WERI-Rb-1 (cell line): ENCODE measurements at regions not wholly inside any gene's neighbourhood (a gene's known extent, or its start where the extent isn't known, plus 50 kb on each side); places are given as distances from the start of the nearest gene placed in this dataset.

Experiments
- DNase-seq: peaks from one replicate; pipeline ENCODE4 v3.0.0-alpha.2; 2020
- H3K27ac ChIP-seq: fragments of 250-450 bp; sonication (Bioruptor Pico); 2 replicates; pipeline ENCODE4 v1.5.1; 2020; ENCODE audit warnings: mild to moderate bottlenecking, moderate library complexity
- H3K27me3 ChIP-seq: fragments of 250-450 bp; sonication (Bioruptor Pico); 2 replicates; pipeline ENCODE4 v1.5.1; 2021; ENCODE audit warnings: mild to moderate bottlenecking, low read depth, moderate library complexity; ENCODE audit not compliant: insufficient read depth, severe bottlenecking
- H3K36me3 ChIP-seq: fragments of 250-450 bp; sonication (Bioruptor Pico); 2 replicates; pipeline ENCODE4 v1.5.1; 2020; ENCODE audit warnings: mild to moderate bottlenecking, moderate library complexity
- H3K4me3 ChIP-seq: 2 replicates; pipeline ENCODE4 v1.5.1; 2011; ENCODE audit warnings: low read depth, mild to moderate bottlenecking, control low read depth, low read length
- H3K9me3 ChIP-seq: fragments of 250-450 bp; sonication (Bioruptor Pico); 2 replicates; pipeline ENCODE4 v1.5.1; 2021; ENCODE audit warnings: mild to moderate bottlenecking, moderate library complexity; ENCODE audit not compliant: severe bottlenecking
- CTCF ChIP-seq: IDR thresholded peaks from 2 replicates; pipeline ENCODE4 v1.5.1; 2011; ENCODE audit warnings: low read depth, mild to moderate bottlenecking, control low read depth, inconsistent platforms, low read length

- no peaks in the 10 kb centered on the region for H3K36me3 ChIP-seq
- no peak for TF ChIP-seq CTCF
- H3K9me3 ChIP-seq = no peaks in the 10 kb centered on the region
- no peak overlapping the region for H3K4me3 ChIP-seq
- H3K27ac ChIP-seq = no peak overlapping the region
- H3K27me3 ChIP-seq = no peaks in the 10 kb centered on the region
- DNase-seq = no peak
Measured at GRCh38 chr1:185627761-185628501, 106.3 kb upstream of the HMCN1 start.

- Histone ChIP-seq H3K36me3 (no peaks in the 10 kb centered on the region), H3K27me3 (no peaks in the 10 kb centered on the region), H3K4me3 (no peak overlapping the region), H3K9me3 (no peaks in the 10 kb centered on the region), H3K27ac (no peak overlapping the region)
- DNase-seq = no peak
- TF ChIP-seq CTCF = no peak
Measured at GRCh38 chr1:185627171-185627570, 107.0 kb upstream of the HMCN1 start.

- no peaks in the 10 kb centered on the region for H3K36me3 ChIP-seq
- no peak overlapping the region for H3K27ac ChIP-seq
- no peaks in the 10 kb centered on the region for H3K9me3 ChIP-seq
- no peak for TF ChIP-seq CTCF
- DNase-seq = no peak
- no peak overlapping the region for H3K4me3 ChIP-seq
- no peaks in the 10 kb centered on the region for H3K27me3 ChIP-seq
Measured at GRCh38 chr1:185626344-185626743, 107.8 kb upstream of the HMCN1 start.

- H3K36me3 ChIP-seq = no peaks in the 10 kb centered on the region
- no peak for DNase-seq
- H3K4me3 ChIP-seq = no peak overlapping the region
- no peaks in the 10 kb centered on the region for H3K9me3 ChIP-seq
- TF ChIP-seq CTCF = no peak
- H3K27ac ChIP-seq = no peak overlapping the region
- no peaks in the 10 kb centered on the region for H3K27me3 ChIP-seq
Measured at GRCh38 chr1:185610954-185611353, 123.2 kb upstream of the HMCN1 start.

- H3K36me3 ChIP-seq = no peaks in the 10 kb centered on the region
- H3K27me3 ChIP-seq = no peaks in the 10 kb centered on the region
- TF ChIP-seq CTCF = no peak
- DNase-seq = no peak
- no peak overlapping the region for H3K27ac ChIP-seq
- no peaks in the 10 kb centered on the region for H3K9me3 ChIP-seq
- H3K4me3 ChIP-seq = no peak overlapping the region
Measured at GRCh38 chr1:185608177-185608576, 126.0 kb upstream of the HMCN1 start.

- no peak overlapping the region for H3K27ac ChIP-seq
- H3K9me3 ChIP-seq = no peaks in the 10 kb centered on the region
- H3K36me3 ChIP-seq = no peaks in the 10 kb centered on the region
- no peaks in the 10 kb centered on the region for H3K27me3 ChIP-seq
- DNase-seq = no peak
- H3K4me3 ChIP-seq = no peak overlapping the region
- no peak for TF ChIP-seq CTCF
Measured at GRCh38 chr1:185603158-185603557, 131.0 kb upstream of the HMCN1 start.
